Thyroid gland (tissue), 4 donors: ENCODE measurements at regions not wholly inside any gene's neighbourhood (a gene's known extent, or its start where the extent isn't known, plus 50 kb on each side); places are given as distances from the start of the nearest gene placed in this dataset.
"Not testable (repeated sequence)": the region's sequence is repeated elsewhere in the genome, so short reads cannot be mapped to it uniquely, and the experiment has no call there.

Experiments
- DNase-seq, 2 donors: peaks; one replicate each; pipeline ENCODE4 v3.0.0-alpha.2; 2019
- H3K27ac ChIP-seq, 3 donors: fragments of 200-600 bp; sonication (generic); 1 replicate in 2 of 3; 2 replicates in 1 of 3; pipeline ENCODE4 v1.5.1; 2016 to 2019; ENCODE audit warnings: mild to moderate bottlenecking in 1 of 3, moderate library complexity in 1 of 3
- H3K27me3 ChIP-seq: fragments of 200-600 bp; sonication (generic); one replicate; pipeline ENCODE4 v1.5.1; 2019
- H3K36me3 ChIP-seq, 2 donors: fragments of 200-600 bp; sonication (generic); one replicate each; pipeline ENCODE4 v1.5.1; 2016 to 2019
- H3K4me1 ChIP-seq, 2 donors: fragments of 200-600 bp; sonication (generic); one replicate each; pipeline ENCODE4 v1.5.1; 2017 to 2019
- H3K4me3 ChIP-seq, 3 donors: fragments of 200-600 bp; sonication (generic); replicated peaks in 1 of 3; 1 replicate in 2 of 3; 2 replicates in 1 of 3; pipeline ENCODE4 v1.5.1; 2016; ENCODE audit warnings: mild to moderate bottlenecking in 1 of 3
- H3K9me3 ChIP-seq: fragments of 200-600 bp; sonication (generic); one replicate; pipeline ENCODE4 v1.5.1; 2017
- CTCF ChIP-seq, 6 experiments: fragments of 200-600 bp in 3 of 6; fragments of 450-650 bp in 3 of 6; sonication (generic) in 3 of 6; IDR thresholded peaks; one replicate each; pipeline ENCODE4 v1.5.1; 2016 to 2019; ENCODE audit warnings: antibody characterized with exemption in 6 of 6, mild to moderate bottlenecking in 2 of 6, inconsistent platforms in 1 of 6, moderate library complexity in 1 of 6
- POLR2A ChIP-seq, 2 donors: fragments of 450-650 bp; IDR thresholded peaks; one replicate each; pipeline ENCODE4 v1.6.1; 2017; ENCODE audit warnings: antibody characterized with exemption in 2 of 2, mild to moderate bottlenecking in 2 of 2, moderate library complexity in 1 of 2
- WGBS, 2 donors: methylation state at CpG; one replicate each; pipeline ENCODE4 v1.1.5; 2017; 5-methylcytosine and 5-hydroxymethylcytosine counted together
- intact Hi-C: fragments of 100-400 bp; cut with DNase I; formaldehyde crosslinking; loops from one replicate; pipeline ENCODE4 v1.15.1; 2023

- H3K9me3 ChIP-seq, result no peaks in the 10 kb centered on the region
- WGBS, 2 donors, result 98 to 100% methylated on average over 2 of the region's 2 CpGs
- H3K4me3 ChIP-seq, result no peak overlapping the region
- no peak for DNase-seq
- H3K4me1 ChIP-seq, result no peaks in the 10 kb centered on the region
- intact Hi-C loops, result no loop called here
- no peak overlapping the region for H3K27ac ChIP-seq
- no peak for TF ChIP-seq POLR2A (IDR thresholded peaks at IDR 0.05)
- no peak for TF ChIP-seq CTCF (IDR thresholded peaks at IDR 0.05)
- no peaks in the 10 kb centered on the region for H3K36me3 ChIP-seq
- H3K27me3 ChIP-seq, result no peaks in the 10 kb centered on the region
Observed at GRCh38 chr17:437545-437944, 84.9 kb upstream of the RPH3AL start.

- H3K4me1 ChIP-seq, result no peaks in the 10 kb centered on the region
- H3K27ac ChIP-seq, result no peak overlapping the region
- H3K36me3 ChIP-seq, result no peaks in the 10 kb centered on the region
- no peak overlapping the region for H3K4me3 ChIP-seq
- intact Hi-C loops, result no loop called here
- no peaks in the 10 kb centered on the region for H3K9me3 ChIP-seq
- no peak for DNase-seq
- TF ChIP-seq POLR2A (IDR thresholded peaks at IDR 0.05), result no peak
- TF ChIP-seq CTCF (IDR thresholded peaks at IDR 0.05), result no peak
- 82 to 91% methylated on average over 7 of the region's 7 CpGs for WGBS, 2 donors
- H3K27me3 ChIP-seq, result no peaks in the 10 kb centered on the region
Observed at GRCh38 chr17:436571-436970, 84.0 kb upstream of the RPH3AL start.

GRCh38 chr17:432471-432870 lies 79.9 kb upstream of the RPH3AL start:
- DNase-seq, result not testable (repeated sequence)
- 77 to 80% methylated on average over 2 of the region's 2 CpGs for WGBS, 2 donors

GRCh38 chr17:431494-431893 lies 78.9 kb upstream of the RPH3AL start:
- Histone ChIP-seq H3K27ac (no peak overlapping the region), H3K4me1 (no peaks in the 10 kb centered on the region), H3K4me3 (no peak overlapping the region), H3K9me3 (no peaks in the 10 kb centered on the region), H3K27me3 (no peaks in the 10 kb centered on the region), H3K36me3 (no peaks in the 10 kb centered on the region)
- WGBS, 2 donors, result 90 to 95% methylated on average over 4 of the region's 4 CpGs
- DNase-seq, result no peak
- intact Hi-C loops, result no loop called here
- TF ChIP-seq CTCF (IDR thresholded peaks at IDR 0.05) (no peak), POLR2A (IDR thresholded peaks at IDR 0.05) (no peak)

More at GRCh38 chr17:432471-432870, 79.9 kb upstream of the RPH3AL start:
- H3K27me3 ChIP-seq, H3K4me3 ChIP-seq, intact Hi-C loops, H3K27ac ChIP-seq, H3K4me1 ChIP-seq, H3K36me3 ChIP-seq, H3K9me3 ChIP-seq: not testable (repeated sequence)

- H3K4me3 ChIP-seq, result no peak overlapping the region
- DNase-seq, result no peak
- H3K4me1 ChIP-seq, result no peaks in the 10 kb centered on the region
- whole genome bisulfite sequencing, 2 donors, result 94 to 97% methylated on average over 8 of the region's 8 CpGs
- intact Hi-C loops, result no loop called here
- no peak for TF ChIP-seq POLR2A (IDR thresholded peaks at IDR 0.05)
- no peak for TF ChIP-seq CTCF (IDR thresholded peaks at IDR 0.05)
- H3K27me3 ChIP-seq, result no peaks in the 10 kb centered on the region
- no peaks in the 10 kb centered on the region for H3K36me3 ChIP-seq
- no peak overlapping the region for H3K27ac ChIP-seq
- no peaks in the 10 kb centered on the region for H3K9me3 ChIP-seq
Observed at GRCh38 chr17:429589-429988, 77.0 kb upstream of the RPH3AL start.

- Histone ChIP-seq H3K36me3 (no peaks in the 10 kb centered on the region), H3K9me3 (no peaks in the 10 kb centered on the region), H3K27me3 (no peaks in the 10 kb centered on the region), H3K27ac (no peak overlapping the region), H3K4me1 (no peaks in the 10 kb centered on the region), H3K4me3 (no peak overlapping the region)
- intact Hi-C loops, result no loop called here
- no peak for DNase-seq
- WGBS, 2 donors, result 94 to 100% methylated on average over 3 of the region's 3 CpGs
- TF ChIP-seq POLR2A (IDR thresholded peaks at IDR 0.05) (no peak), CTCF (IDR thresholded peaks at IDR 0.05) (no peak)
Observed at GRCh38 chr17:428414-428813, 75.8 kb upstream of the RPH3AL start.
